GM23338 (cell line): ENCODE measurements at regions not wholly inside any gene's neighbourhood (a gene's known extent, or its start where the extent isn't known, plus 50 kb on each side); places are given as distances from the start of the nearest gene placed in this dataset.

Experiments used
- CREB1 ChIP-seq: fragments of 250-450 bp; sonication (Bioruptor Pico); IDR thresholded peaks from 2 replicates; pipeline ENCODE4 v1.5.0; 2020; ENCODE audit warnings: low read depth, mild to moderate bottlenecking, moderate library complexity
- CTCF ChIP-seq, 2 experiments: fragments of 200-600 bp in 1 of 2; sonication (generic) in 1 of 2; conservative IDR thresholded peaks; 2 replicates each; pipeline versions ENCODE4 v1.5.1 to v1.6.1; 2016 to 2017; ENCODE audit warnings: antibody characterized with exemption in 2 of 2, low read depth in 2 of 2, mild to moderate bottlenecking in 2 of 2, moderate library complexity in 1 of 2
- ETS1 ChIP-seq: IDR thresholded peaks from 2 replicates; pipeline ENCODE4 v1.6.1; 2016; ENCODE audit warnings: antibody characterized with exemption
- EZH2 ChIP-seq: fragments of 200-600 bp; sonication (generic); IDR thresholded peaks from one replicate; pipeline ENCODE4 v1.8.0; 2017; ENCODE audit warnings: antibody characterized with exemption, mild to moderate bottlenecking, low read depth; ENCODE audit not compliant: unreplicated experiment
- EZH2phosphoT487 ChIP-seq: fragments of 200-600 bp; sonication (generic); IDR thresholded peaks from one replicate; pipeline ENCODE4 v1.8.1; 2018; ENCODE audit warnings: antibody characterized with exemption; ENCODE audit not compliant: unreplicated experiment
- REST ChIP-seq: IDR thresholded peaks from one replicate; pipeline ENCODE4 v1.6.1; 2018; ENCODE audit warnings: antibody characterized with exemption; ENCODE audit not compliant: unreplicated experiment
- STAT1 ChIP-seq: IDR thresholded peaks from one replicate; pipeline ENCODE4 v1.6.1; 2016; ENCODE audit warnings: antibody characterized with exemption; ENCODE audit not compliant: unreplicated experiment

GRCh38 chr1:232709386-232709785 lies 79.5 kb upstream of the SIPA1L2 start:
- TF ChIP-seq CTCF (conservative IDR thresholded peaks at IDR 0.05; ENCODE audit: low read depth in 2 of 2) = no peak
- TF ChIP-seq ETS1 = no peak
- no peak for TF ChIP-seq CREB1 (CRISPR knock-in tag)
- TF ChIP-seq EZH2phosphoT487 = no peak
- TF ChIP-seq REST = no peak
- TF ChIP-seq STAT1 = no peak
- no peak for TF ChIP-seq EZH2
